ENCODE measurements at regions not wholly inside any gene's neighbourhood (a gene's known extent, or its start where the extent isn't known, plus 50 kb on each side); places are given as distances from the start of the nearest gene placed in this dataset.

GRCh38 chr14:82689948-82690347, 1156.3 kb upstream of the SEL1L start:
- TF ChIP-seq, protein P1, sequence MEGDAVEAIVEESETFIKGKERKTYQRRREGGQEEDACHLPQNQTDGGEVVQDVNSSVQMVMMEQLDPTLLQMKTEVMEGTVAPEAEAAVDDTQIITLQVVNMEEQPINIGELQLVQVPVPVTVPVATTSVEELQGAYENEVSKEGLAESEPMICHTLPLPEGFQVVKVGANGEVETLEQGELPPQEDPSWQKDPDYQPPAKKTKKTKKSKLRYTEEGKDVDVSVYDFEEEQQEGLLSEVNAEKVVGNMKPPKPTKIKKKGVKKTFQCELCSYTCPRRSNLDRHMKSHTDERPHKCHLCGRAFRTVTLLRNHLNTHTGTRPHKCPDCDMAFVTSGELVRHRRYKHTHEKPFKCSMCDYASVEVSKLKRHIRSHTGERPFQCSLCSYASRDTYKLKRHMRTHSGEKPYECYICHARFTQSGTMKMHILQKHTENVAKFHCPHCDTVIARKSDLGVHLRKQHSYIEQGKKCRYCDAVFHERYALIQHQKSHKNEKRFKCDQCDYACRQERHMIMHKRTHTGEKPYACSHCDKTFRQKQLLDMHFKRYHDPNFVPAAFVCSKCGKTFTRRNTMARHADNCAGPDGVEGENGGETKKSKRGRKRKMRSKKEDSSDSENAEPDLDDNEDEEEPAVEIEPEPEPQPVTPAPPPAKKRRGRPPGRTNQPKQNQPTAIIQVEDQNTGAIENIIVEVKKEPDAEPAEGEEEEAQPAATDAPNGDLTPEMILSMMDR (conservative IDR thresholded peaks at IDR 0.05 in 1 of 2, IDR thresholded peaks at IDR 0.05 in 1 of 2; ENCODE audit: extremely low read depth in 1 of 2, insufficient read depth in 1 of 2, low read depth in 1 of 2, low read length in 2 of 2), result no peak
- TF ChIP-seq EZH2 (IDR thresholded peaks at IDR 0.05; ENCODE audit: borderline replicate concordance, low read length), result no peak

Data from mammary epithelial cell (primary cell).